ENCODE measurements at regions not wholly inside any gene's neighbourhood (a gene's known extent, or its start where the extent isn't known, plus 50 kb on each side); places are given as distances from the start of the nearest gene placed in this dataset.
A peak's percentile ranks its signal among the peaks of the same experiment; 100 is the strongest.

- TF ChIP-seq MAFF (IDR thresholded peaks at IDR 0.05; ENCODE audit: low read depth, low read length): 0 out of 2 replicates have a peak, but pooled peaks have one; percentile 2
- no peak for TF ChIP-seq ZNF891 (CRISPR knock-in tag; IDR thresholded peaks at IDR 0.05)
- TF ChIP-seq NFKB2 (CRISPR knock-in tag; IDR thresholded peaks at IDR 0.05; ENCODE audit: borderline replicate concordance): no peak
- TF ChIP-seq BRD4 (CRISPR knock-in tag; IDR thresholded peaks at IDR 0.05): no peak
- TF ChIP-seq ISL2 (CRISPR knock-in tag; IDR thresholded peaks at IDR 0.05): no peak
- no peak for TF ChIP-seq ZMAT3 (CRISPR knock-in tag; conservative IDR thresholded peaks at IDR 0.05)
- no peak for TF ChIP-seq SALL2 (CRISPR knock-in tag; IDR thresholded peaks at IDR 0.05)
- TF ChIP-seq ZNF761 (CRISPR knock-in tag; conservative IDR thresholded peaks at IDR 0.05): no peak
- no peak for TF ChIP-seq NFE2 (CRISPR knock-in tag; IDR thresholded peaks at IDR 0.05)
- TF ChIP-seq KIAA2018 (CRISPR knock-in tag; IDR thresholded peaks at IDR 0.05; ENCODE audit: borderline replicate concordance): no peak
- TF ChIP-seq, protein P1, sequence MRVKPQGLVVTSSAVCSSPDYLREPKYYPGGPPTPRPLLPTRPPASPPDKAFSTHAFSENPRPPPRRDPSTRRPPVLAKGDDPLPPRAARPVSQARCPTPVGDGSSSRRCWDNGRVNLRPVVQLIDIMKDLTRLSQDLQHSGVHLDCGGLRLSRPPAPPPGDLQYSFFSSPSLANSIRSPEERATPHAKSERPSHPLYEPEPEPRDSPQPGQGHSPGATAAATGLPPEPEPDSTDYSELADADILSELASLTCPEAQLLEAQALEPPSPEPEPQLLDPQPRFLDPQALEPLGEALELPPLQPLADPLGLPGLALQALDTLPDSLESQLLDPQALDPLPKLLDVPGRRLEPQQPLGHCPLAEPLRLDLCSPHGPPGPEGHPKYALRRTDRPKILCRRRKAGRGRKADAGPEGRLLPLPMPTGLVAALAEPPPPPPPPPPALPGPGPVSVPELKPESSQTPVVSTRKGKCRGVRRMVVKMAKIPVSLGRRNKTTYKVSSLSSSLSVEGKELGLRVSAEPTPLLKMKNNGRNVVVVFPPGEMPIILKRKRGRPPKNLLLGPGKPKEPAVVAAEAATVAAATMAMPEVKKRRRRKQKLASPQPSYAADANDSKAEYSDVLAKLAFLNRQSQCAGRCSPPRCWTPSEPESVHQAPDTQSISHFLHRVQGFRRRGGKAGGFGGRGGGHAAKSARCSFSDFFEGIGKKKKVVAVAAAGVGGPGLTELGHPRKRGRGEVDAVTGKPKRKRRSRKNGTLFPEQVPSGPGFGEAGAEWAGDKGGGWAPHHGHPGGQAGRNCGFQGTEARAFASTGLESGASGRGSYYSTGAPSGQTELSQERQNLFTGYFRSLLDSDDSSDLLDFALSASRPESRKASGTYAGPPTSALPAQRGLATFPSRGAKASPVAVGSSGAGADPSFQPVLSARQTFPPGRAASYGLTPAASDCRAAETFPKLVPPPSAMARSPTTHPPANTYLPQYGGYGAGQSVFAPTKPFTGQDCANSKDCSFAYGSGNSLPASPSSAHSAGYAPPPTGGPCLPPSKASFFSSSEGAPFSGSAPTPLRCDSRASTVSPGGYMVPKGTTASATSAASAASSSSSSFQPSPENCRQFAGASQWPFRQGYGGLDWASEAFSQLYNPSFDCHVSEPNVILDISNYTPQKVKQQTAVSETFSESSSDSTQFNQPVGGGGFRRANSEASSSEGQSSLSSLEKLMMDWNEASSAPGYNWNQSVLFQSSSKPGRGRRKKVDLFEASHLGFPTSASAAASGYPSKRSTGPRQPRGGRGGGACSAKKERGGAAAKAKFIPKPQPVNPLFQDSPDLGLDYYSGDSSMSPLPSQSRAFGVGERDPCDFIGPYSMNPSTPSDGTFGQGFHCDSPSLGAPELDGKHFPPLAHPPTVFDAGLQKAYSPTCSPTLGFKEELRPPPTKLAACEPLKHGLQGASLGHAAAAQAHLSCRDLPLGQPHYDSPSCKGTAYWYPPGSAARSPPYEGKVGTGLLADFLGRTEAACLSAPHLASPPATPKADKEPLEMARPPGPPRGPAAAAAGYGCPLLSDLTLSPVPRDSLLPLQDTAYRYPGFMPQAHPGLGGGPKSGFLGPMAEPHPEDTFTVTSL (CRISPR knock-in tag; IDR thresholded peaks at IDR 0.05; ENCODE audit: borderline replicate concordance): peak; percentile 7; the same call in 1 of the 2 replicates
- peak; percentile 51; the same call in 1 of the 2 replicates for TF ChIP-seq SMC3 (IDR thresholded peaks at IDR 0.05; ENCODE audit: low read length)
- TF ChIP-seq NFATC3 (CRISPR knock-in tag; IDR thresholded peaks at IDR 0.05): no peak
- TF ChIP-seq FOSL2 (CRISPR knock-in tag; IDR thresholded peaks at IDR 0.05): no peak
- peak; percentile 61 for TF ChIP-seq STAG1 (CRISPR knock-in tag; IDR thresholded peaks at IDR 0.05)
- no peak for TF ChIP-seq ZNF777 (CRISPR knock-in tag; IDR thresholded peaks at IDR 0.05)
Observed at GRCh38 chr16:74107795-74108610, 188.6 kb upstream of the PSMD7 start (continued).

Data from HepG2 (cell line).